Testis (tissue), 2 donors: ENCODE measurements at regions not wholly inside any gene's neighbourhood (a gene's known extent, or its start where the extent isn't known, plus 50 kb on each side); places are given as distances from the start of the nearest gene placed in this dataset.
"Not testable (repeated sequence)": the region's sequence is repeated elsewhere in the genome, so short reads cannot be mapped to it uniquely, and the experiment has no call there.

Experiments
- DNase-seq: peaks from one replicate; pipeline ENCODE4 v3.0.0-alpha.2; 2019
- H3K27ac ChIP-seq, 2 donors: fragments of 200-600 bp; sonication (generic); one replicate each; pipeline ENCODE4 v1.5.1; 2019
- H3K27me3 ChIP-seq: fragments of 200-600 bp; sonication (generic); one replicate; pipeline ENCODE4 v1.5.1; 2019
- H3K36me3 ChIP-seq: fragments of 200-600 bp; sonication (generic); one replicate; pipeline ENCODE4 v1.5.1; 2017; ENCODE audit warnings: low read depth; ENCODE audit errors: missing control alignments
- H3K4me1 ChIP-seq: fragments of 200-600 bp; sonication (generic); one replicate; pipeline ENCODE4 v1.5.1; 2019
- H3K4me3 ChIP-seq, 2 donors: fragments of 200-600 bp; sonication (generic); one replicate each; pipeline ENCODE4 v1.5.1; 2017 to 2019
- H3K9me3 ChIP-seq: fragments of 200-600 bp; sonication (generic); one replicate; pipeline ENCODE4 v1.5.1; 2017
- POLR2A ChIP-seq: fragments of 450-650 bp; IDR thresholded peaks from one replicate; pipeline ENCODE4 v1.6.1; 2017; ENCODE audit warnings: antibody characterized with exemption, mild to moderate bottlenecking, moderate library complexity
- WGBS, 2 donors: methylation state at CpG; one replicate each; pipeline ENCODE4 v1.1.5; 2018; 5-methylcytosine and 5-hydroxymethylcytosine counted together
- intact Hi-C: fragments of 100-400 bp; cut with DNase I; formaldehyde crosslinking; loops from one replicate; pipeline ENCODE4 v1.15.1; 2023; ENCODE audit warnings: low total_unique reads
- TF ChIP-seq, protein P1 (sequence below), 3 experiments: fragments of 450-650 bp in 2 of 3; fragments of 200-600 bp in 1 of 3; sonication (generic) in 1 of 3; IDR thresholded peaks; one replicate each; pipeline ENCODE4 v1.5.1; 2016 to 2019; ENCODE audit warnings: antibody characterized with exemption in 3 of 3, mild to moderate bottlenecking in 2 of 3, moderate library complexity in 1 of 3

DNA sequence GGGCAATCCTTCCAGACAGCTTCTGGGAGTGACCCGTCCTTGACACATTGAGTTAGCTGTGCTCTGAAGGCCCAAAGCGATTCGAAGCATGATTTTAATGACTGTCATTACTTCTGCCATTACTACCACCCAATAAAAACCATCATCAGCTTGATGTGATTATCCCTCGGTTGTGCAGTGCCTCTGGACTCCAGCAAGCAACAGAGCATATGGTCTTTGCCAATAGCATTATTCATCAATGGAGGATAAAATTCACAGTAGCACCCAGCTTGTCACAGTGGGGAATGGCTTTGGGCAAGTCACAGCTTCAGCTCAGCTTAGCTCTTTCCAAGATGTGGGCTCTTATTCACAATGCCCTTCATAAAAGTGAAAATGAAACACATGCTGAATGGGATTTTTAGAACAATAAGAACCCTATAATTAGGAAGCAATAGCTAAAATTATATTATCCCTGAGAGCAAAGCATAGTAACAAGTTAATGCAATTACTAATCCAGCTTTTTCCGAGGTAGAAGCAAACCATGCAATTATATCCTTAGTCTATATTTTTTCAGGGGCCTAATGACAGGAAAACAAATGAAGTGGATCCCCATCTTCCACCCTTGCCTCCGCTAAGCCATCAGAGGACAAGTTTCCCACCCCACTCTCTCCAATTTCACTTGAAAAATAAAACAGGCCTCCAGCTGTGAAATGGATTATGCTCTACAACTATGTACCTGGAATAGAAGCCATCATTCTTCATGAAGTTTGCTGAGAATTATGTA is 163.0 kb upstream of the EEA1 start:
- no peak for TF ChIP-seq POLR2A
- TF ChIP-seq, protein P1, sequence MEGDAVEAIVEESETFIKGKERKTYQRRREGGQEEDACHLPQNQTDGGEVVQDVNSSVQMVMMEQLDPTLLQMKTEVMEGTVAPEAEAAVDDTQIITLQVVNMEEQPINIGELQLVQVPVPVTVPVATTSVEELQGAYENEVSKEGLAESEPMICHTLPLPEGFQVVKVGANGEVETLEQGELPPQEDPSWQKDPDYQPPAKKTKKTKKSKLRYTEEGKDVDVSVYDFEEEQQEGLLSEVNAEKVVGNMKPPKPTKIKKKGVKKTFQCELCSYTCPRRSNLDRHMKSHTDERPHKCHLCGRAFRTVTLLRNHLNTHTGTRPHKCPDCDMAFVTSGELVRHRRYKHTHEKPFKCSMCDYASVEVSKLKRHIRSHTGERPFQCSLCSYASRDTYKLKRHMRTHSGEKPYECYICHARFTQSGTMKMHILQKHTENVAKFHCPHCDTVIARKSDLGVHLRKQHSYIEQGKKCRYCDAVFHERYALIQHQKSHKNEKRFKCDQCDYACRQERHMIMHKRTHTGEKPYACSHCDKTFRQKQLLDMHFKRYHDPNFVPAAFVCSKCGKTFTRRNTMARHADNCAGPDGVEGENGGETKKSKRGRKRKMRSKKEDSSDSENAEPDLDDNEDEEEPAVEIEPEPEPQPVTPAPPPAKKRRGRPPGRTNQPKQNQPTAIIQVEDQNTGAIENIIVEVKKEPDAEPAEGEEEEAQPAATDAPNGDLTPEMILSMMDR (IDR thresholded peaks at IDR 0.05): no peak
- H3K36me3 ChIP-seq: no peaks in the 10 kb centered on the region
- 81 to 94% methylated on average over 6 of the region's 6 CpGs for WGBS, 2 donors

DNA sequence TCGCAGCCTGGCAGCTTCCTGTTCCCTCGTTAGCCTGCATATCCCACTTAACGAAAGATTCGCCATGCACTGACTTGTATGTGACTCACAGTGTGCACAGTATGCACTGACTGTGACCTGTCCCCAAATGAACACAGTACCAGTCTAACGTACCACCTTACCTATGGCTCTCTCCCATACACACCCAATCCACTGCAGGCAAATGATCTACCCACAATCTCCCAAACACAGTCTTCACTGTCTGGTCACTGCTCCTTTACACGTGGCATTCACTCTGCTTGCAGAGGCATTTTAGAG is 163.5 kb upstream of the EEA1 start:
- WGBS, 2 donors: 87 to 88% methylated on average over 6 of the region's 6 CpGs

More for the DNA sequence above, 163.0 kb upstream of the EEA1 start:
- Histone ChIP-seq H3K27me3 (no peaks in the 10 kb centered on the region), H3K9me3 (no peaks in the 10 kb centered on the region), H3K4me1 (no peaks in the 10 kb centered on the region), H3K4me3 (no peak overlapping the region), H3K27ac (no peak overlapping the region)
- DNase-seq: no peak
- intact Hi-C loops: no loop called here

DNA sequence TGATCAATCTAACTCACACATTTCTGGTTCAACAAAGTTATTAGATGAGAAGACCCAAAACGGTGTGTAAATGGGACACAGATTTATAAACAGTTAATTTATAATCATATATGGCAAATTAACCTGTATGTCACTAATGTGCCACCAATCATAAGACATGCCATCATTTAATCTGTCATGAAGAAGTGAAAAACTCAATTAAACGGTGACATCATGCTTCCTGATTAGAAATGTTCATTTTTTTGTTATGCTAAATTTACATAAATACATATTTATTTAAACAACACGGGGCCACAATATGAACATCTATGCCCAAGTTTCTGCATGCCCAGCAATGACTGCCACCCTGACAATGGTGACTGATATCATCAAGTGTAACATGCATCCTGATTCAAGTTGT is 164.1 kb upstream of the EEA1 start:
- no peak overlapping the region for H3K27ac ChIP-seq

More for the DNA sequence above, 163.5 kb upstream of the EEA1 start:
- no peak overlapping the region for H3K27ac ChIP-seq
- intact Hi-C loops: no loop called here
- H3K9me3 ChIP-seq: no peaks in the 10 kb centered on the region
- no peaks in the 10 kb centered on the region for H3K4me1 ChIP-seq
- no peak for DNase-seq
- H3K36me3 ChIP-seq: no peaks in the 10 kb centered on the region
- TF ChIP-seq, protein P1 (IDR thresholded peaks at IDR 0.05): no peak
- no peak for TF ChIP-seq POLR2A
- H3K27me3 ChIP-seq: no peaks in the 10 kb centered on the region
- H3K4me3 ChIP-seq: no peak overlapping the region

DNA sequence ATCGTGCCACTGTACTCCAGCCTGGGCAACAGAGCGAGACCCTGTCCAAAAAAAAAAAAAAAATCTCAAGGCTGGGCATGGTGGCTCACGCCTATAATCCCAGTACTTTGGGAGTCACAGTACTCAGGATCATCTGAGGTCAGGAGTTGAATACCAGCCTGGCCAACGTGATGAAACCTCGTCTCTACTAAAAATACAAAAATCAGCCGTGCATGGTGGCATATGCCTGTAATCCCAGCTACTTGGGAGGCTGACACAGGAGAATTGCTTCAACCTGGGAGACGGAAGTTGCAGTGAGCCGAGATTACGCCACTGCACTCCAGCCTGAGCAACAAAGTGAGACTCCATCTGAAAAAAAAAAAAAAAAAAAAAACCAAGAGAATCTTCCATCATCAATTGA is 165.1 kb upstream of the EEA1 start:
- WGBS, 2 donors: 95 to 96% methylated on average over 9 of the region's 9 CpGs
- H3K4me1 ChIP-seq, H3K9me3 ChIP-seq, H3K27ac ChIP-seq, intact Hi-C loops, H3K27me3 ChIP-seq, H3K36me3 ChIP-seq, DNase-seq, H3K4me3 ChIP-seq: not testable (repeated sequence)

More for the DNA sequence above, 164.1 kb upstream of the EEA1 start:
- Histone ChIP-seq H3K9me3 (no peaks in the 10 kb centered on the region), H3K27me3 (no peaks in the 10 kb centered on the region), H3K4me3 (no peak overlapping the region), H3K4me1 (no peaks in the 10 kb centered on the region), H3K36me3 (no peaks in the 10 kb centered on the region)
- DNase-seq: no peak
- intact Hi-C loops: no loop called here
- WGBS, 2 donors: 88 to 89% methylated on average over 3 of the region's 3 CpGs
- TF ChIP-seq, protein P1 (IDR thresholded peaks at IDR 0.05): no peak
- TF ChIP-seq POLR2A: no peak

DNA sequence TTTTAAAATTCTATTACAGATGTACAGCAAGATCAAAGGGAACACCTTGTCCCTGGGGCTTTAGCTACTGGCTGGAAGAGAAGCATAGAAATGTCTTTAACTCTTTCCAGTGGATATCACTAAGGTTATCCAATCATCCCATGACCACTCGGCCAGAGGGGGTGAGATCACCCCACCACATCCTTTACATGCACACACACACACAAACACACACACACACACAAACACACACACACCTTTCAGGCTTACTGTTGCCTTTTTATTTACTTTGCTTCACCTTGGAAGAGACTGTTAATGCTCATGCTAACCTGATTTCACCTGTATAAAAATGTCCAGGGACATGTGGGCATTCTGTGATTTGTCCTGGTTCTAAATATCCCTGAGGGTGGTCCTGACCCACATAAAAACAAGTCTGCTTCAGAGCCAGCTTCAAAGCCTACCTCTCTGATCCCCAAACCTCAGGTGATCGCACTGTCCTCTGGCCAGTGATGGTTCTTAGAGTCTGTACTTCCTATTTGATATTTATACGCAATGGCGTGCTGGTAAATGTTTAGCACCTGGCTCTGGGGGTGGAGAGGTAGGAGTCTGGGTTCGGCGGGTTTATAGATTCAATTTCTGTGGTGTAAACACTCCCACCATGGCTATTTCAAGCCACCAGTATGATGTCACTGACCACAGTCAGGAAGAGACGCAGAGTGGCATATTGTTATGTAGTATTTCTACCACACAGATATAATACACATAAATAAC is 166.1 kb upstream of the EEA1 start:
- H3K4me1 ChIP-seq: no peaks in the 10 kb centered on the region
- no peaks in the 10 kb centered on the region for H3K9me3 ChIP-seq
- H3K27me3 ChIP-seq: no peaks in the 10 kb centered on the region
- no peaks in the 10 kb centered on the region for H3K36me3 ChIP-seq
- TF ChIP-seq, protein P1 (IDR thresholded peaks at IDR 0.05): no peak
- TF ChIP-seq POLR2A: no peak
- H3K27ac ChIP-seq: no peak overlapping the region
- 79 to 84% methylated on average over 6 to 7 of the region's 7 CpGs for WGBS, 2 donors
- DNase-seq: no peak
- H3K4me3 ChIP-seq: no peak overlapping the region
- intact Hi-C loops: no loop called here
